ENCODE measurements at regions not wholly inside any gene's neighbourhood (a gene's known extent, or its start where the extent isn't known, plus 50 kb on each side); places are given as distances from the start of the nearest gene placed in this dataset.

DNA sequence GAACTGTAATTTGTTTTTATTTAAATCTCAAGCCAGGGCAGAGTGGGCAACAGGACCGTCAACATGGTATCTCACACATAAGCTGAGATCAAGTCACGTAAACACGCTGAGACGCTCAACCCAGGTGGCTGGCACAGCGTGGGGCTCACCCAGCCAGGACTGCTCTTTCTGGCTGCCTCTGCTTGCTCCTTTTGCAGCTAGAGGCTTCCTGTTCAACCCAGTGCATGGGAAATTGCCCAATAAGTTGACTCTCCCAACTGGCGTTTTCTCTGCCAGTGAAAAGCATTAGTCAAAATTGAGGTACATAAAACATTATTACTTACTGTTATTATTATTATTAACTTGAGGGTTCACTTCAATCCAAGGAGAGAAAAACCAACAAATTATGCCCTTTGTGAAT is 398.1 kb downstream of the NR2F2 start:
- no TSS peak for BruUV-seq (replicated peaks)

DNA sequence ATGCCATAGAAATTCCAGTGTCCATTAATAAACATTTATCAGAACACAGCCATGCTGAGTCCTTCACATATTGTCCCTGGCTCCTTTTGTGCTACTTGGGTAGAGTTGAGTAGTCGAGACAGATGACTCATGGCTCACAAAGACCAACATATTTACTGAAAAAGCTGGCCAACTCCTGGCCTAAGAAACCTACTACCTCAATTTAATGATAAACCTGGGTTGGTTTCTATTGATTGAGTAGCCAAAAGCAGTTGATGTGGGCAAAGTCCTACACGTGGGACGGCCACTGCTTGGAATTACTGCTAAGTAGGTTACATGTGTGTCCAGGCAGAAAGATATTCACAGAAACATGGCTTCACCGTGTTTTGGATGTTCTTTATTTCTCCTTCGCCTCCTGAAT is 402.2 kb downstream of the NR2F2 start:
- no peaks in the 10 kb centered on the region for H3K36me3 ChIP-seq (ENCODE audit: insufficient read depth, low read length)
- ChIA-PET POLR2A (interaction anchor here (0.6 kb wide), 1 partner anchor 1423 kb away, joined by 3 read pairs; no protein-coding TSS in a partner anchor), CTCF (ENCODE audit: unreplicated experiment) (no interaction called here)
- no peak overlapping the region for H3K27ac ChIP-seq (ENCODE audit: low read depth, low read length, poor library complexity, severe bottlenecking)
- BruUV-seq (replicated peaks), result no TSS peak
- H3K4me3 ChIP-seq (ENCODE audit: low read depth, low read length, poor library complexity, severe bottlenecking), result no peak overlapping the region
- no peak for TF ChIP-seq EZH2phosphoT487 (IDR thresholded peaks at IDR 0.05; ENCODE audit: borderline replicate concordance, low read depth, low read length)
- TF ChIP-seq, protein P1, sequence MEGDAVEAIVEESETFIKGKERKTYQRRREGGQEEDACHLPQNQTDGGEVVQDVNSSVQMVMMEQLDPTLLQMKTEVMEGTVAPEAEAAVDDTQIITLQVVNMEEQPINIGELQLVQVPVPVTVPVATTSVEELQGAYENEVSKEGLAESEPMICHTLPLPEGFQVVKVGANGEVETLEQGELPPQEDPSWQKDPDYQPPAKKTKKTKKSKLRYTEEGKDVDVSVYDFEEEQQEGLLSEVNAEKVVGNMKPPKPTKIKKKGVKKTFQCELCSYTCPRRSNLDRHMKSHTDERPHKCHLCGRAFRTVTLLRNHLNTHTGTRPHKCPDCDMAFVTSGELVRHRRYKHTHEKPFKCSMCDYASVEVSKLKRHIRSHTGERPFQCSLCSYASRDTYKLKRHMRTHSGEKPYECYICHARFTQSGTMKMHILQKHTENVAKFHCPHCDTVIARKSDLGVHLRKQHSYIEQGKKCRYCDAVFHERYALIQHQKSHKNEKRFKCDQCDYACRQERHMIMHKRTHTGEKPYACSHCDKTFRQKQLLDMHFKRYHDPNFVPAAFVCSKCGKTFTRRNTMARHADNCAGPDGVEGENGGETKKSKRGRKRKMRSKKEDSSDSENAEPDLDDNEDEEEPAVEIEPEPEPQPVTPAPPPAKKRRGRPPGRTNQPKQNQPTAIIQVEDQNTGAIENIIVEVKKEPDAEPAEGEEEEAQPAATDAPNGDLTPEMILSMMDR (conservative IDR thresholded peaks at IDR 0.05; ENCODE audit: low read length), result no peak
- intact Hi-C loops (cut with micrococcal nuclease; ENCODE audit: unreplicated experiment), result no loop called here
- H2AFZ ChIP-seq (ENCODE audit: low read length), result no peak overlapping the region
- H4K20me1 ChIP-seq (ENCODE audit: insufficient read depth, low read length), result no peaks in the 10 kb centered on the region
- H3K4me1 ChIP-seq (ENCODE audit: insufficient read depth, low read length, poor library complexity, severe bottlenecking), result no peaks in the 10 kb centered on the region
- no peak overlapping the region for H3K4me2 ChIP-seq (ENCODE audit: low read length)
- no peaks in the 10 kb centered on the region for H3K9me2 ChIP-seq (ENCODE audit: insufficient read depth, low read length)
- no peaks in the 10 kb centered on the region for H3K79me2 ChIP-seq (ENCODE audit: insufficient read depth, low read depth, low read length)
- no peak for DNase-seq (ENCODE audit: low spot score)
- H3K9me3 ChIP-seq (ENCODE audit: low read length), result no peaks in the 10 kb centered on the region

More for the DNA sequence above, 398.1 kb downstream of the NR2F2 start:
- ChIA-PET CTCF (ENCODE audit: unreplicated experiment) (no interaction called here), POLR2A (no interaction called here)
- Histone ChIP-seq H3K4me1 (ENCODE audit: insufficient read depth, low read length, poor library complexity, severe bottlenecking) (no peaks in the 10 kb centered on the region), H3K9me3 (ENCODE audit: low read length) (no peaks in the 10 kb centered on the region), H3K27ac (ENCODE audit: low read depth, low read length, poor library complexity, severe bottlenecking) (no peak overlapping the region), H3K79me2 (ENCODE audit: insufficient read depth, low read depth, low read length) (no peaks in the 10 kb centered on the region), H3K4me2 (ENCODE audit: low read length) (no peak overlapping the region), H3K9me2 (ENCODE audit: insufficient read depth, low read length) (no peaks in the 10 kb centered on the region), H4K20me1 (ENCODE audit: insufficient read depth, low read length) (no peaks in the 10 kb centered on the region), H3K4me3 (ENCODE audit: low read depth, low read length, poor library complexity, severe bottlenecking) (no peak overlapping the region), H2AFZ (ENCODE audit: low read length) (no peak overlapping the region), H3K36me3 (ENCODE audit: insufficient read depth, low read length) (no peaks in the 10 kb centered on the region)
- DNase-seq (ENCODE audit: low spot score), result no peak
- intact Hi-C loops (cut with micrococcal nuclease; ENCODE audit: unreplicated experiment), result no loop called here
- TF ChIP-seq EZH2phosphoT487 (IDR thresholded peaks at IDR 0.05; ENCODE audit: borderline replicate concordance, low read depth, low read length), result no peak
- TF ChIP-seq, protein P1 (conservative IDR thresholded peaks at IDR 0.05; ENCODE audit: low read length), result no peak

DNA sequence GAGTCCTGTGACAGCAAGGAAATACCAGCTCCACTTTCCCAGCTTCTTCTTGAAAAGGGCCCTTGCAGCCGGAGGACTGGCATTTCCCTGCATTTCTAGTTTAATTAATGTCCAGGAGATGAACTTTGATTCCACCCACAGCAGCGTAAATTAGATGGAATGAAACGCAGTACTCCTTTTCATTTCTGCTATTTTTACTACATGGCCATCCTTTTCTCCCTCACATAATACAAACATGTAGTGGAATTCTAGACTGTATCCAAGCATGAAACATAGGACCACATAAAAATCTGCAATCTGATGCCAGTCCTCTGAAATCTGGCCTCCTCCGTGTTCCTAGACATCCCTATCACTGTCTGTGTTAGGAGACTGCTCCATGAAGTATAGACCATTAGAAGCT is 403.2 kb downstream of the NR2F2 start:
- TF ChIP-seq EZH2phosphoT487 (IDR thresholded peaks at IDR 0.05; ENCODE audit: borderline replicate concordance, low read depth, low read length), result no peak
- TF ChIP-seq, protein P1 (conservative IDR thresholded peaks at IDR 0.05; ENCODE audit: low read length), result no peak
- H3K4me2 ChIP-seq (ENCODE audit: low read length), result no peak overlapping the region
- no peak overlapping the region for H2AFZ ChIP-seq (ENCODE audit: low read length)
- H3K79me2 ChIP-seq (ENCODE audit: insufficient read depth, low read depth, low read length), result no peaks in the 10 kb centered on the region
- intact Hi-C loops (cut with micrococcal nuclease; ENCODE audit: unreplicated experiment), result no loop called here
- ChIA-PET POLR2A (no interaction called here), CTCF (ENCODE audit: unreplicated experiment) (no interaction called here)
- H3K9me2 ChIP-seq (ENCODE audit: insufficient read depth, low read length), result no peaks in the 10 kb centered on the region
- H3K27ac ChIP-seq (ENCODE audit: low read depth, low read length, poor library complexity, severe bottlenecking), result no peak overlapping the region
- no peaks in the 10 kb centered on the region for H3K4me1 ChIP-seq (ENCODE audit: insufficient read depth, low read length, poor library complexity, severe bottlenecking)
- no peaks in the 10 kb centered on the region for H3K36me3 ChIP-seq (ENCODE audit: insufficient read depth, low read length)
- H3K9me3 ChIP-seq (ENCODE audit: low read length), result no peaks in the 10 kb centered on the region
- no peak overlapping the region for H3K4me3 ChIP-seq (ENCODE audit: low read depth, low read length, poor library complexity, severe bottlenecking)
- no peaks in the 10 kb centered on the region for H4K20me1 ChIP-seq (ENCODE audit: insufficient read depth, low read length)
- no TSS peak for BruUV-seq (replicated peaks)
- DNase-seq (ENCODE audit: low spot score), result no peak
